Activated CD4-positive, alpha-beta memory T cell treated with anti-CD3 and anti-CD28 coated beads, Interleukin-2, amount 10 ng/mL, durations not matched to agents 7 days and 5 days (primary cell): ENCODE measurements at regions not wholly inside any gene's neighbourhood (a gene's known extent, or its start where the extent isn't known, plus 50 kb on each side); places are given as distances from the start of the nearest gene placed in this dataset.

Experiments used
- CTCF ChIA-PET: fragments of 350-600 bp; sonication (Branson Sonifier 250); formaldehyde crosslinking; loops from one replicate; lab custom pipeline; 2021; ENCODE audit warnings: antibody characterized with exemption, inconsistent platforms; lab: Charles Lee
- POLR2A ChIA-PET: fragments of 350-600 bp; sonication (Branson Sonifier 250); formaldehyde crosslinking; loops from one replicate; lab custom pipeline; 2021; ENCODE audit warnings: antibody characterized with exemption; lab: Charles Lee
- DNase-seq: peaks from one replicate; pipeline ENCODE4 v3.0.0-alpha.2; 2020
- H3K27ac Mint-ChIP-seq: one replicate; pipeline ENCODE4 v1.8.0; 2021; ENCODE audit warnings: mild to moderate bottlenecking, mixed read lengths
- H3K27me3 Mint-ChIP-seq: one replicate; pipeline ENCODE4 v1.8.0; 2021; ENCODE audit warnings: mixed read lengths
- H3K36me3 Mint-ChIP-seq: one replicate; pipeline ENCODE4 v1.8.0; 2021; ENCODE audit warnings: low read depth, mixed read lengths
- H3K4me1 Mint-ChIP-seq: one replicate; pipeline ENCODE4 v1.8.0; 2021; ENCODE audit warnings: mixed read lengths
- H3K4me3 Mint-ChIP-seq: one replicate; pipeline ENCODE4 v1.8.0; 2021; ENCODE audit warnings: mild to moderate bottlenecking, mixed read lengths
- H3K9me3 Mint-ChIP-seq: one replicate; pipeline ENCODE4 v1.8.0; 2021; ENCODE audit warnings: mixed read lengths

DNA sequence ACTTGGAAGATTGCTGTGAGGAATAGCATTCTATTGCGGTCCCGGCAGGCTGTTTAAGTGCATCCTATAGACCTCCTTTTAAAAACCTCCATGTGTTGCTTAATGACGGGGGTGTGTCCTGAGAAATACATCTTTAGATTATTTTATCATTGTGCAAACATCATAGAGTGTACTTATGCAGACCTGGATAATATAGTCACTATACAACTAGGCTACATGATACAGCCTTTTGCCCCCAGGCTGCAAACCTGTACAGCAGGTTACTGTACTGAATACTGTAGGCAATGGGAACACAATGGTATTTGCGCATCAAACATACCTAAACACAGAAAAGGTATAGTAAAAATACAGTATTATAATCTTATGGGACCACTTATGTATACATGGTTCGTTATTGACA lies 175.6 kb downstream of the RNF144B start:
- no peaks in the 10 kb centered on the region for H3K4me1 Mint-ChIP-seq
- H3K9me3 Mint-ChIP-seq, result no peaks in the 10 kb centered on the region
- H3K27me3 Mint-ChIP-seq, result peaks cover 2% of the 10 kb centered on the region
- H3K4me3 Mint-ChIP-seq, result no peak overlapping the region
- no peak overlapping the region for H3K27ac Mint-ChIP-seq
- DNase-seq, result no peak
- CTCF ChIA-PET, result no interaction called here
- no peaks in the 10 kb centered on the region for H3K36me3 Mint-ChIP-seq
- POLR2A ChIA-PET, result no interaction called here

DNA sequence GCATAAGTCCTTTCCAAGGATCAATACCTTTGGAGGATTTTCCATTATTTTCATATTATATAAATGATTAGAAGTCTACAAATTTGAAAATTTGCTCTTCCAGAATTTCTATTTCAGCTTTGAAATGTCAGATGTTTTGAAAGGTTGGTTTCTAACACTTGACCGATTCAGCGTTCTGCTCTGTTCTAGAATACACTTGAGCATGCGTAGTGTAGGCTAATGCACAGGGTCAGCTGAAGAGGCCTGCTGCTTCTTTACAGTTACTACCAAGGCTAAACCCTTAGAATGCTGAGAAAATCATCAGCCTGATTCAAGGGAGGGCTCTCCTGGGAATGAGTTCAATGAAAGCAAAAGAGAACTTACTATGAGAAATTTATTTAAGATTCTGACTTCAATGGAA lies 177.6 kb downstream of the RNF144B start:
- H3K27me3 Mint-ChIP-seq, result no peaks in the 10 kb centered on the region
- CTCF ChIA-PET, result no interaction called here
- no peaks in the 10 kb centered on the region for H3K36me3 Mint-ChIP-seq
- H3K4me3 Mint-ChIP-seq, result no peak overlapping the region
- no peak overlapping the region for H3K27ac Mint-ChIP-seq
- no peak for DNase-seq
- no peaks in the 10 kb centered on the region for H3K4me1 Mint-ChIP-seq
- POLR2A ChIA-PET, result no interaction called here
- H3K9me3 Mint-ChIP-seq, result no peaks in the 10 kb centered on the region

DNA sequence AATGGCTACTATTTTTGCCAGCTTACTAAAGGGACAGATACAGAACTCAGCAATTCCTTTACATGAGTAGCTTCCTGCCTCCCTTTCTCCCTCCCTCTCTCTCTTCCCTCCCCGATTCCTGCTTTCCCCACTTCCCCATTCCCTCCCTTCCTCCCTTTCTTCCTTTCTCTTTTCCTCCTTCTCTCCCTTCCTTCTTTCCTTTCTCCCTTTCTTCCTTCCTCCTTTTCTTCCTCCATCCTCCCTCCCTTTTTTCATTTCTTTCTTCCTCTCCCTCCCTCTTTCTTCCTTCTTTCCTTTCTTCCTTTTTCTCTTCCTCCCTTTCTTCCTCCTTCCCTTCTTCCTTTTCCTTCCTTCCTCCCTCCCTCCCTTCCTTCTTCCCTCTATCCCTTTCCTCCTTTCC lies 178.1 kb downstream of the RNF144B start:
- CTCF ChIA-PET, result no interaction called here
- no peaks in the 10 kb centered on the region for H3K27me3 Mint-ChIP-seq
- no peak overlapping the region for H3K27ac Mint-ChIP-seq
- H3K4me3 Mint-ChIP-seq, result no peak overlapping the region
- no peaks in the 10 kb centered on the region for H3K4me1 Mint-ChIP-seq
- POLR2A ChIA-PET, result no interaction called here
- no peaks in the 10 kb centered on the region for H3K36me3 Mint-ChIP-seq
- no peaks in the 10 kb centered on the region for H3K9me3 Mint-ChIP-seq
- DNase-seq, result no peak

DNA sequence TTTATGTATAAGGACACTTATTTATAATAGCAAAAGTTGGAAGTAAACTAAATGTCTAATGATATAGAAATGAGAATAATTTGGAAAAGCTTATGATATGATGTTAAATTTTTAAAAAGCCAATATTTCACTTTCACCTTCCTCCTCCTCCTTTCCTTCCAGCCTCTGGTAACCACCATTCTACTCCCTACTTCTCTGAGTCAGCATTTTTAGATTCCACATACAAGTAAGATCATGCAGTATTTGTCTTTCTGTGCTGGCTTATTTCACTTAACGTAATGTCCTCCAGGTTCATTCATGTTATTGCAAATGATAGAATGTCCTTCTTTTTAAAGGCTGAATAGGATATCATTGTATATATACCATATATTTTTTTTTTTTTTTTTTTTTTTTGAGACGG lies 180.2 kb downstream of the RNF144B start:
- no peak overlapping the region for H3K27ac Mint-ChIP-seq
- CTCF ChIA-PET, result no interaction called here
- H3K27me3 Mint-ChIP-seq, result no peaks in the 10 kb centered on the region
- H3K4me1 Mint-ChIP-seq, result no peaks in the 10 kb centered on the region
- H3K4me3 Mint-ChIP-seq, result no peak overlapping the region
- no peak for DNase-seq
- no peaks in the 10 kb centered on the region for H3K9me3 Mint-ChIP-seq
- POLR2A ChIA-PET, result no interaction called here
- H3K36me3 Mint-ChIP-seq, result no peaks in the 10 kb centered on the region

DNA sequence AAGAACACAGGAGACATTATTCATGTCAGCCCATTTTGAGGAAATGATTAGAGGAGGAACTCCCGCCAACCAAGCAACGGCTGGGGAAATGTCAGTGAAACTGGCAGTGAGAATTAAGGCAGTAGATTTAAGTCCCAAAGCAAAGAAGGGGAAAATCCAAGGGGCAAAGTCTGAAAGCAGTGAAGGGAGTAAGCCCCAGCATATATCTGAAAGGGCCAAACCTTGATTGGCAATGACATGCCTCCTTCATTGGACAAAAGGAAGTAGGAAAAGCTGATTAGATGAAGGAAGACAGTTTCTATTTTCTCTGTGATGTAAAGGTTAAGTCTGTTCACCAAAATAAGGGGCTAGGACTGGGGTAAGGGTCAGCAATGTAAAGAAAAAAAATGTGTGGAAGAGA lies 190.3 kb downstream of the RNF144B start:
- Mint-ChIP-seq H3K27ac (no peak overlapping the region), H3K36me3 (no peaks in the 10 kb centered on the region), H3K4me3 (no peak overlapping the region), H3K4me1 (no peaks in the 10 kb centered on the region), H3K9me3 (no peaks in the 10 kb centered on the region), H3K27me3 (peaks cover 6% of the 10 kb centered on the region)
- POLR2A ChIA-PET, result no interaction called here
- no peak for DNase-seq
- CTCF ChIA-PET, result no interaction called here

DNA sequence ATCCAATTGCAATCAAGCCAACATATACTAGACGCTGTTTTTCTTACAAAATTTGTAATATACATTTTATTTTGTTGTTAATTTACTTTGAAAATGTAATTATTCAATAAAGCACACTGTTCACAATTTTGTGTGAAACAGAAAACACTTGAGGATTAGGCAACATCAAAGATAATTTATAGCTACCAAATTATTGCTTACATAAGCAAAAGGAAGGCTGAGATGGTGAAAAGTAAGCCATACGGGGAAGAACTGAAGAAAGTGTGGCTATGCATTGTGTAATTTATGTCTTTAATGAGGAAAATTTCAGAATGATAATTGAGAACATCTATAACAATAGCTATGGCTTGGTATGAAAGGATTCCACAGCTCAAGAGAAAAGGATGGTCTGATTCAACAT lies 192.0 kb downstream of the RNF144B start:
- POLR2A ChIA-PET, result no interaction called here
- H3K36me3 Mint-ChIP-seq, result no peaks in the 10 kb centered on the region
- no peaks in the 10 kb centered on the region for H3K4me1 Mint-ChIP-seq
- no peak overlapping the region for H3K4me3 Mint-ChIP-seq
- no peak for DNase-seq
- H3K27me3 Mint-ChIP-seq, result peaks cover 6% of the 10 kb centered on the region
- H3K9me3 Mint-ChIP-seq, result no peaks in the 10 kb centered on the region
- CTCF ChIA-PET, result no interaction called here
- H3K27ac Mint-ChIP-seq, result no peak overlapping the region

DNA sequence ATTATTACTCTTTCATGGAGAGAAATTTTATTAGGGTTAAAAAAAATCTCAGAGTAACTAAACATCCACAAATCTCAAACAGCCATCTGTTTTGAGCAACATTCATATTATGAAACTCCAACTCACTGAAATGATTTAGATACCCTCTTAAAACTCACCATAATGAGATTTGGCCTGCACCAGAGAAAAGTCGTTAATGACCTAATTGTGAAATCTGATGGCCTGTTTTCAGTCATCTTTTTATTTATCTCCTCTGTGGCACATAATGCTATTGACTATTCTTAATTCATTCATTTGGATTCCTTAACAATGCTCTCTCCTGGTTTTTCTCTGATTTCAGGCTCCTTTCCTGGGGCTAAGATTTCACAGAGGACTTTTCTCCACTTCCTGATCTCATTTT lies 192.7 kb downstream of the RNF144B start:
- no peaks in the 10 kb centered on the region for H3K4me1 Mint-ChIP-seq
- H3K4me3 Mint-ChIP-seq, result no peak overlapping the region
- DNase-seq, result no peak
- CTCF ChIA-PET, result no interaction called here
- peaks cover 6% of the 10 kb centered on the region for H3K27me3 Mint-ChIP-seq
- POLR2A ChIA-PET, result no interaction called here
- H3K9me3 Mint-ChIP-seq, result no peaks in the 10 kb centered on the region
- no peaks in the 10 kb centered on the region for H3K36me3 Mint-ChIP-seq
- H3K27ac Mint-ChIP-seq, result no peak overlapping the region

DNA sequence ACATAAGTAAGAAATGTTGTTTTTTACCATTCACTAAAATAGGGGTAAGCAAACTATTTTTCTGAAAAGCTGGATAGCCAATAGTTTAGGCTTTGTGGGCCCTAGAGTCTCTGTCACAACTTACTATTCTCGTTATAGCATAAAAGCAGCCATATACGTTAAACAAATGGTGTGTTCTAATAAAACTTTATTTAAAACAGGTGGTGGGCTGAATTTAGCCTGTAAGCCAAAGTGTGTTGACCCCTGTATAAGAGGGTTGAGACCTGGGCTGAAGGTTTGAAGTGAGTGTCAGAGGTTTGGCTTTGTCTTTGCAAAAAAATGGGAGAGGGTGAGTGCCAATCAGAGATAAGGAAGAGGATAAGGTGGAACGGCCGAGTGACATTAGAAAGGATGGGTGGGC lies 197.2 kb downstream of the RNF144B start:
- DNase-seq, result no peak
- no peaks in the 10 kb centered on the region for H3K36me3 Mint-ChIP-seq
- H3K9me3 Mint-ChIP-seq, result no peaks in the 10 kb centered on the region
- H3K4me1 Mint-ChIP-seq, result no peaks in the 10 kb centered on the region
- H3K27me3 Mint-ChIP-seq, result no peaks in the 10 kb centered on the region
- CTCF ChIA-PET, result no interaction called here
- H3K4me3 Mint-ChIP-seq, result no peak overlapping the region
- POLR2A ChIA-PET, result no interaction called here
- no peak overlapping the region for H3K27ac Mint-ChIP-seq

DNA sequence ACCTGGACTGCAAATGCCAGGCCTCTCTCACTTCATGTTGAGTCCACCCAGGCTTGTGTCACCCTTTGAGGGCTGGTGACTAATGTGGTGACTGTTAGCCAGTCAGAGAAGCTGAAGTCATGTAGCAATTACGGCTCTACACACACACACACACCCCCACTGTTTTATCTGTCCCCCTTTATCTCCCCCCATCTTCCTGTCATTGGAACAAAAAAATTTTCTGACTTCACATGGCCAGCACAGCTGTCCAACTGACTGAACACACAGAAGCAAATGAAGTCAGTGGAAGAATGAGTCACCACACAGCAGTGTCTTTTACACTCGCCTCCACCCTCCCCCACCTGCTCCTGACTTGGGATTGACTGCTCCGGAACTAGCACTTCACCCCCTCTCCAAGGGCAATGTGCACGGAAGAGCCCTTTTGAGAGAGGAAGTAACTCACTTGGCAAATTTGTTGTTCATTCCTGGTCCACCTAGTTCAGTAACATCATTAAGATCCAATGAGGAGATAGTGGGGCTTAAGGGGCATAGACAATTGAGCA lies 198.0 kb downstream of the RNF144B start:
- Mint-ChIP-seq H3K27ac (no peak overlapping the region), H3K4me1 (no peaks in the 10 kb centered on the region), H3K4me3 (no peak overlapping the region), H3K27me3 (peaks cover 3% of the 10 kb centered on the region), H3K36me3 (no peaks in the 10 kb centered on the region), H3K9me3 (no peaks in the 10 kb centered on the region)
- ChIA-PET POLR2A (no interaction called here), CTCF (no interaction called here)
- DNase-seq, result no peak

DNA sequence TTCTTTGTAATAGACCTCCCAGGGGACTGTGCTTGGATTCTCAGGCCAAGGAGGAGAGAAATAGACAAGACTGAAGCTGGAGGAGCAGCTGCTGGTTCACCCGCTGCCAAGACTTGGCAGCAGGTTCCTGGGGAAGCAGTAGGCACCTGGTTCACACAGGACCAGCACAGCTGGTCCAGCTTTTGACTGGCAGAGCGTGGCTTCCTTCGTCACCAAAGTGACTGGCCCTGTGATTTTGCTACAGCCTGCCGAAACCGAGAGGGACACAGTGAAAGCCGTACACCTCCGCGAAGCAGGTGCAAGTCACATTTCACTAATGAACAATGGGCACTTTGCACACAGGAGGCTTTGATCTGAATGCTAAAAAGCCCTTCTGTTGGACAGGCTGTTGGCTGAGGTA lies 199.0 kb downstream of the RNF144B start:
- no peak for DNase-seq
- ChIA-PET CTCF (no interaction called here), POLR2A (no interaction called here)
- H3K4me1 Mint-ChIP-seq, result no peaks in the 10 kb centered on the region
- H3K4me3 Mint-ChIP-seq, result no peak overlapping the region
- H3K9me3 Mint-ChIP-seq, result no peaks in the 10 kb centered on the region
- H3K27me3 Mint-ChIP-seq, result peaks cover 4% of the 10 kb centered on the region
- H3K27ac Mint-ChIP-seq, result no peak overlapping the region
- no peaks in the 10 kb centered on the region for H3K36me3 Mint-ChIP-seq

DNA sequence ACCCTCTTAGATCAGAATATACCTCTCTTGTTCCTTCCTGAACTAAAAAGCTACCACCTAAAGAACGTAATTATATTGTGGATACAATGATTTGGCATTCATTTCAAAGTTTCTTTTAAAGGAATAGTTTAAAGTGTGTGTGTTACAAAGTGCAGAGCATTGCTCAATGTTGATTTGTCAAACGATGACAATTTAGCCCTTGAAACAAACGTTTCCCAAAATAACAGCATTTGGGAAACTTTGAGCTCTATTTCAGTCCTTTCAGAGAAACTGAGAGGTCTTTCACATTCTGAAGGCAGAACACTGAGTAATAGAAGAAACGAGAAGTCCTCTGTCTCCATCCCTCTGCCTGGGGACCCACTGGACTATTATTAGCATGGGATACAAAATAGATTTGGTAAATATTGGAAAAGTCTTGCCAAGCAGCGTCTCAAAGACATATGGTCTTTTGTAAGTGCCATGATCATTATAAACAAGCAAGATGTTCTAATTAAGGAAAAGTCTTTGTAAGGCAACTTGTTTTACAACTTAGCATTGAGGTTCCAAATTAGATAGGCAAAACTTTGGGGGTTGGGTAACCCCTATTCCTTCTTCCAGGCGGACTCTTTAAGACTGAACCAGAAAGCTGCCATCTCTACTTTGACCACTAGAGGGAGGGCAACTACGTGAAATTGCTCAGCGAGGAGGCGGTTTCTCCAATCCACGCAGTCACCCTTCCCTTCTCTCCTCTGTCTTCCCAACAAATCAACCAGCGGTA lies 208.8 kb downstream of the RNF144B start:
- DNase-seq, result peak; percentile 21
- no peaks in the 10 kb centered on the region for H3K4me1 Mint-ChIP-seq
- ChIA-PET POLR2A (no interaction called here), CTCF (interaction anchor here (0.6 to 2.7 kb wide), 8 partner anchors 11 to 1461 kb away, joined by 3 to 8 read pairs (median 4); partner anchors contain the start of gene RNF144B)
- peaks cover 1% of the 10 kb centered on the region for H3K27me3 Mint-ChIP-seq
- no peak overlapping the region for H3K4me3 Mint-ChIP-seq
- no peaks in the 10 kb centered on the region for H3K9me3 Mint-ChIP-seq
- H3K27ac Mint-ChIP-seq, result no peak overlapping the region
- H3K36me3 Mint-ChIP-seq, result no peaks in the 10 kb centered on the region

DNA sequence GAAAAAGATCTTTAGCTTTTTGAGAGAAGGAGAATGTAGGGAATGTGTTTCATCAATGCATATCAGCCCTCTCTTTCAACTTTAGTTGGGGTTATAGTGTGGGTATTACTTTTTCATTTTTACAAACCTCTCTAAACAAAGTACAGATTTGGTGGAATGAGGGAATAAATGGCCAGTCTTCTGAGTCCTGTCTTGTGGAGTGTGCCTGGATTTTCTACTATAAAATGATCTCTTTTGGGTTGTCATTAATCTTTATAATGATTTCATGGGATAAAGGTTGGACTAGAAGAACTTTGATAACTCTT lies 209.3 kb downstream of the RNF144B start:
- Mint-ChIP-seq H3K36me3 (no peaks in the 10 kb centered on the region), H3K9me3 (no peaks in the 10 kb centered on the region), H3K4me3 (no peak overlapping the region), H3K27me3 (peaks cover 4% of the 10 kb centered on the region), H3K27ac (no peak overlapping the region), H3K4me1 (no peaks in the 10 kb centered on the region)
- DNase-seq, result no peak
- ChIA-PET CTCF (interaction anchor here (1.1 to 2.7 kb wide), 7 partner anchors 10 to 209 kb away, joined by 3 to 8 read pairs (median 4); partner anchors contain the start of gene RNF144B), POLR2A (no interaction called here)

DNA sequence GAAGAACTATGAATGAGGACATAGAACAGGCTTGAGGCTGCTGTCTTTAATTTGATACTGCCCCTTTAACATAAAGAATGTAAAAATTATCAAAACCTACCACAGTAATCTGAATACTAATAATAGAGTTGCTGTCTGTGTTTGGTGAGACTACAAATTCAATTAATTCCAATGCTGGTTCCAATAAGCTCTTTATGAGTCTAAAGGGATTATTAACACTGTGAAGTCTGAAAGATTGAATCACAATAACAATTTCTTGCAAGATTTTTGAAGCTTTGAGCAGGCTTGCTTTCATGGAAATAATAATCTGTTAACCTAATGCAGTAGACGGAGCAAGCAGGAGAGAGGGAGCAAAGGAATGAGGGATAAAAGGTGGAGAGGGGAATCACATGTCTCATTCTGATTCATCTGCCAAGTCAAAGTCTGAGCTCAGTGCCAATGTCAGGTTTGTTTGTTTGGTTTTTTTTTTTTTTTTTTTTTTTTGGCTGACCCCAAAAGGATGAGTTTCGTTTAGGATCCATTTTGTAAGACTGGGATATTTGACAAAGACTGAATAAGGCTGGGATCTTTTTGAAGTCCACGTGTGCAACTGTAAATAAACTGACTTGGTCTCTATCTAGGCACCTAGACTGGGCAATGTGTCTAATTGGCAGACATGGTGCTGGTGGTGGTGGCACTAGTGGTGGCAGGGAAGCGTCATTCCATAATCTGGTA lies 211.6 kb downstream of the RNF144B start:
- no peak overlapping the region for H3K4me3 Mint-ChIP-seq
- H3K27me3 Mint-ChIP-seq, result peaks cover 4% of the 10 kb centered on the region
- ChIA-PET CTCF (interaction anchor here (1.5 kb wide), 1 partner anchor 1458 kb away, joined by 4 read pairs; no protein-coding TSS in a partner anchor), POLR2A (no interaction called here)
- no peaks in the 10 kb centered on the region for H3K9me3 Mint-ChIP-seq
- no peak for DNase-seq
- no peak overlapping the region for H3K27ac Mint-ChIP-seq
- no peaks in the 10 kb centered on the region for H3K4me1 Mint-ChIP-seq
- H3K36me3 Mint-ChIP-seq, result no peaks in the 10 kb centered on the region
